ENCODE measurements at regions not wholly inside any gene's neighbourhood (a gene's known extent, or its start where the extent isn't known, plus 50 kb on each side); places are given as distances from the start of the nearest gene placed in this dataset.

- TF ChIP-seq CTCF (IDR thresholded peaks at IDR 0.05) (no peak), EP300 (IDR thresholded peaks at IDR 0.05) (no peak), POLR2A (IDR thresholded peaks at IDR 0.05) (no peak), POLR2AphosphoS5 (IDR thresholded peaks at IDR 0.05) (no peak)
Observed at GRCh38 chr5:18321262-18321942, 687.1 kb downstream of the TAF11L14 start.
